ENCODE measurements at regions not wholly inside any gene's neighbourhood (a gene's known extent, or its start where the extent isn't known, plus 50 kb on each side); places are given as distances from the start of the nearest gene placed in this dataset.

DNA sequence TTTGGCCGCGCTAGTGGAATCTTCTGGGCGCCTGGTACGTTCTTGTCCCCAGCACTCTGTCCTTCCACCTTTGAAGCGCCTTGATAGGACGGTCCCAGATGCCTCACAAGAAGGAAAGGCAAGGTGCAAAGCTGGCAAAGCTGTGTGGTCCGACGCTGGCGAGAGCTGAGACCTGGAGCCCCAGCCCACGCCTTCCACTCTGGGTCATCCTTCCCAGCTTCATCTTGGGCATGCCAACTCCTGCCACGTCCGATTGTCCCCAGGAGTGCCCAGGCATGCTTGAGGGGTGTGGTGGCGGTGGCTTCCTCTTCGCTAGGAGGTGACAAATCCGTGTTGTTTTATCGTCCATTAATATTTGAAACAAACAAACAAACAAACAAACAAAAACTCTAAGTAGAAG is 123.9 kb upstream of the DPYD start:
- no peak for DNase-seq (ENCODE audit: low spot score)

GRCh38 chr1:98044071-98044697 is 123.3 kb upstream of the DPYD start:
- no peak for DNase-seq (ENCODE audit: low spot score)

DNA sequence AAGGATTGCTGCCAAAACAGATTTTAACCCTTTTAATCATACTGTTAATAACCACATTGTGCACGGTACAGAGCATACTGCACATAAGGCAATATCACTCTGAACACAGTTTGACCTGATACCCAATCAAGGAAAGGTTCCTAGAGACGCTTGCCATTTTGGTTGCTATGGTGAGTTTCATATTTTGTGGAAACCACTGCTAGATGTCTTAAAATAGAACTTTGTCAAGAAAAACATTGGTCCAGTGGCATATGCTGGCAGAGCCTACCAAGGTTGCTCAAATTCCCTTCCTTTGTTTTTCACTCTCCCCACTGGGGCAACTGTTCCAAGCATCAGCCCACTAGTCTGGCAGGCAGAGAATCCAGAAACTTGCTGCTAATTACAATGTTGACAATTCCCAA is 114.8 kb upstream of the DPYD start:
- DNase-seq (ENCODE audit: low spot score) = no peak

- no peak for DNase-seq (ENCODE audit: low spot score)
Measured at GRCh38 chr1:98034505-98034904, 113.7 kb upstream of the DPYD start.

DNA sequence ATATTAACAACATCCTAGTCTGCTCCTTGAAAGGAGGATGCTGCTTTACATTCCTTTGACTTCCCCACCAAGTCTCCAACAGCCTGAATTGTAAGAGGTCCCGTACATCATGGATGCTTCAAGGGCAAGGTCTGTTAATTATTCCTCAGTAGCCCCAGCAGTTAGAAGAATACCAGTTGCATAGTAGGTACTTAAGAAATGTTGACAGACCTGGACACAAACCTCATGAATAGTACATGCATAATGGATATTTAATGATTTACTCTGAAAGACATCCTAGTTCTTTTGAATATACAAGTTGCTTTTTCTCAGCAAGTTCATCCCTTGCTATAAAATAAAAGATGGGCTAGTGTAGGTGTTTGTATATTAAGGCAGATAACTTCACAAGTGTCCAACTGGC is 112.1 kb upstream of the DPYD start:
- DNase-seq (ENCODE audit: low spot score) = no peak

DNA sequence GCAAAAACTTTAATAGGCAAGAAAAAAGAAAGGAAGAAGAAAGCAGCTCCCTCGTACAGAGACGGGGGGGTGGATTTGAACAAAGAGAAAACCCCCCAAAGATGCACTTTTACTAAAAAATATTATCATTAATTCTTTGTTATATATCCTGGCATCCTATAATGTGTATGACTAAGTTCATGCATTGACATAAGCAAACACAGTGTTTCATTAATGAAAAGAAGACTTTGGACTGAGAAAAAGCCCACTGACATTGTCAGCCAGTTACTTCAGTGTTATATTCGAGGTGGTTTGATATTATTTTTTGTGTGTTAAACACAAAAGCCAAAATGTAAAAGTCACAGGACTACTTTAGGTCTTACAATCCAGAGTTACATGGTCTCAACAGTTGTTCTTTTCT is 110.1 kb upstream of the DPYD start:
- DNase-seq (ENCODE audit: low spot score) = no peak

GRCh38 chr1:98030483-98030882 is 109.6 kb upstream of the DPYD start:
- DNase-seq (ENCODE audit: low spot score) = no peak

- DNase-seq (ENCODE audit: low spot score) = no peak
Measured at GRCh38 chr1:98028800-98029199, 108.0 kb upstream of the DPYD start.

DNA sequence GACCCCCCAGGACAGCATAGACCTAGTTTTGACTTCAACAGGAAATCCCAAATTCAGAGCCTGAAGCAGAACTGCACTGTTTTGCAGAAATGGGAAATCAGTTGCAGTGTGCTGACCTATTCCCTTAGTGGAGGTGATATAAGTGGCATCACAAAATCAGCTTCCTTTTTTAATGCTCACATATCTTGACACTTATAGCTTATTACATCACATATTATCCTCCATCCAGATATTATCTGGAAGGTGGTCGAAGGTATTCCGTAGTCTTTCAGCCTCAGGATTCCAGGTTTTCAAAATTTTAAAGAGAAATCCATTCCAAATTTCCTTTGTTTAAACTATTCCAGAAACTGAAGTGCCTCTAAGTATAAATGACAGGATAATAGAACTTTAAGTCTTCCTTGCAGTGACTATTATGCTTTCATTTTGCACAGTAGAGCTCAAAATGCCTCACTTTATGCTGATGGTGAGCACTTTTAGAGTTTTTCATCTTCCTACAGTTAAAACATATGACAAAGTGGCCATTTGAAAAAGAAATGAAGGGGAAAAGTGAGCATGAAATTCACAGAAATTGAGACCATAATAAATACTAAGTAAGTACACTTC is 106.4 kb upstream of the DPYD start:
- no peak for DNase-seq (ENCODE audit: low spot score)

- DNase-seq (ENCODE audit: low spot score) = no peak
Measured at GRCh38 chr1:98025858-98026257, 105.0 kb upstream of the DPYD start.

- no peak for DNase-seq (ENCODE audit: low spot score)
Measured at GRCh38 chr1:98021126-98021525, 100.3 kb upstream of the DPYD start.

DNA sequence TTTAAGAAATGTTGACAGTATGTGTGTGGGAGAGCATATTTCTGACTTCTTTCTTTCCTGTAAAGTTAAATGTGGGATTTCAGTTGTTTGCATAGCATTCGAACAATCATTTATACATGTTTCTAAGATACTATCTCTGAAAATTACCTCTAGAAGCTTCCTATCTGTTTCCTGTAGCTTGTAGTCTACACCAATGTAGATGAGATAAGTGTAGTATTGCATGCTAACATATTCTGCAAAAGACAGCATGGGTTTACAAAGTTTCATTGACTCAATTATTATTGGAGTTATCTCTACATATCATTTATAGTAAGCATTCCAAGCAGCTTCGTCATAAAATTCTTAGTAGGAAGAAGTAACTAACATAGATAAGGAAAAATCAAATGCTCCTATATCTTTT is 98.9 kb upstream of the DPYD start:
- no peak for DNase-seq (ENCODE audit: low spot score)

DNA sequence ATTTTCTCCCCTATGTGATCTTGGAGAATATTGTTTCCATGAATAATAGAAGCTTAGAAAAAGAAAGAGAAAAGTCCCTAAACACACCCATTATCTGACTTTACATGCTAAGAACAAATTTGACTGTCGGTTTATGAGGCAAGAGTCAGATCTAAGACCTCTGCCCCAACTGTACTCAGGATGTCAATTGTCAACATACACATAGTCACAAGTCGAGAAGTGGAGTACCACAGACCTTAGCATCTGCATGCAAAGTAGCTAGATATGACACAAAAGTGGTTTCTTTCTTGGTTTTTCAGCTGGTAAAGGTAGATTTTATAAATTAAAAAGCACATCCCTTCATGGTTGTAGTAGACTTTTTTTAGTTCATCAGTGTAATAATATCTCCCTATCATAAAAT is 97.2 kb upstream of the DPYD start:
- DNase-seq (ENCODE audit: low spot score) = no peak

DNA sequence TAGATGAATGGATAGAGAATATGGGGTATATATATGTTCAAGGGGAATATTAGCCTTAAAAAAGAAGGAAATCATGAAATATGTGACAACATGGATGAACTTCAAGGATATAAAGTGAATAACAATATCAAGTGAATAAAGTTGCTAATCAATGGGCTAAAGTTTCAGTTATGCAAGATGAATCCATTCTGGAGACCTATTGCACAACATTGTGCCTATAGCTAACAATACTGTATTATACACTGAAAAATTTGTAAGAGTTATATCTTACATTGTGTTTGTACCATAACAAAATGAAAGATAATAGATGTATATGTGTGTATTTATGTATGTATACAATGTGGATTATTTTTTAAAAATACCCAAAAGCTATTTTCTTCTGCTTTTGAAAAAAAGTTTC is 96.3 kb upstream of the DPYD start:
- no peak for DNase-seq (ENCODE audit: low spot score)

- DNase-seq (ENCODE audit: low spot score) = no peak
Measured at GRCh38 chr1:98008373-98008772, 87.5 kb upstream of the DPYD start.

DNA sequence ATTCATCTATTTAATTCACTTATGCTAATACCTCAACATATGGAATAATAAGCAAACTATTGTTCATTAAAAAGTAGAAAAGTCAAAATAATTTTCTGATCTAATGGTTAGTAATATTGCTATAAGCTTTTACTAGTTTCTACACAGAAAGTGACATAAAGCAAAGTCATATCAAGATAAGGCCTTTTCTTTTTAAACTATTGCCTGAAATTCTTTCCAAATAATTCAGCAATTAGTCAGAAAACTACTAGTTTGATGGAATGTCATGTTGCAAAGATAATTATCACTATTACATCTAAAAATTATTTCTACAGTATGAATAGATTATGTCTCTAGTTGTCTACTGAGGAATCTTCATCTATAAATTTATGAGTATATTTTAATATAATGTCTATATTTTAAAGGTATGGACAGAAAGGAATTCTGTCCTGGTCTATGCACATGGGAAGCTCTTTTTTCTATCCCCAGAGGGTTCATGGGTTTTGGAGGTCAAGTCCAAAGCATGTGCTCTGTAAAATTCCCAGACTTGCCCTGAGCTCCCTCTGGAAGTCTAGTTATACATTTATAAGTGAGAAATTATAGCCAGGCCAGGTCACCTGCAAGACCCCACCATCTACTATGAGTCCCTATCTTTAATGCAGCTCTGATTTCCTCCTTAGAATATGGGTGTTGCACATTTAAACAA is 84.6 kb upstream of the DPYD start:
- no peak for DNase-seq (ENCODE audit: low spot score)

DNA sequence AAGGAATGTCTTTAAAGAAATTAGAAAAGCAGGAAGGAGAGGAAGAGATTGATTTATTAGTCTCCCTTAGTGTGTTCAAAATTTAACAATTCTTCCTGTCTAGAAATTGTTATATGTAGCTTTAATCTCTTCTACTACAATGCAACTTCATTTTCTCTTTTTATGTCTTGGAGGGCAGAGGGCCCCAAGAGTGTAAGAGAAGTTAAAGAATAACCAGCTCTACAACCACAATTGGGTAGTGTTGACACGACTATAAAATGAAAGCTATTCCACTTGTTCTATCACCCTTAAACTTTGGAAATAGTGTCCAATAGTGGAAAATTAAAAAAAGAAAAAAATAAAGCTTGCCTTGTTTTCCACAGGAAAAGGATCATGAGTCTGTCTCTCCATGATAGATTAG is 82.6 kb upstream of the DPYD start:
- DNase-seq (ENCODE audit: low spot score) = no peak

GRCh38 chr1:98002288-98002687 is 81.5 kb upstream of the DPYD start:
- no peak for DNase-seq (ENCODE audit: low spot score)

GRCh38 chr1:98001764-98002163 is 80.9 kb upstream of the DPYD start:
- no peak for DNase-seq (ENCODE audit: low spot score)

GRCh38 chr1:97999320-97999719 is 78.5 kb upstream of the DPYD start:
- no peak for DNase-seq (ENCODE audit: low spot score)

GRCh38 chr1:97996880-97997279 is 76.0 kb upstream of the DPYD start:
- DNase-seq (ENCODE audit: low spot score) = no peak

DNA sequence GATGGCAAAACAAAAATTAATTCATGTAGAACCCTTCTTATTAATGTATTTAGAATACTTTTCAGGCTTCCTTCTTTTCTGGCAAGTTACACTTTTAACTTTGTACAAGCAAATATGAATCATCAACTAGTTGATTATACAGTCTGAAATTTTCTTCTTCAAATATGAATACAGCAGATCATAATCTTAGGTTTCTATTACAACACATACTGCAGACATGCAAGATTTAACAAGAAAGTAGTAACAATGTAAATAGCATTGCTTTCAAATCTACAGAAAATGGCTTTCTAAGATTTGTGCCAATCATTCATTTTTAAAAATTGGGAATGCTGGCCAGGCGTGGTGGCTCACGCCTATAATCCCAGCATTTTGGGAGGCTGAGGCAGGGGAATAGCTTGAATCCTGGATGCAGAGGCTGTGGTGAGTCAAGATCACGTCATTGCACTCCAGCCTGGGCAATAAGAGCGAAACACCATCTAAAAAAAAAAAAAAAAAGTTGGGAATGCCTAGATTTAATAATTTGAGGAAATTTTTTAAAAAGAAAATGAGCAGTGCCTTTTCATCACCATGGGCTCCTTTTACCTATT is 68.4 kb upstream of the DPYD start:
- no peak for DNase-seq (ENCODE audit: low spot score)

Measured in ureter (tissue), 1 donor.